HG02885 (cell line): ENCODE measurements at regions not wholly inside any gene's neighbourhood (a gene's known extent, or its start where the extent isn't known, plus 50 kb on each side); places are given as distances from the start of the nearest gene placed in this dataset.

Source experiments
- ATAC-seq: cut with Tn5 transposase; IDR thresholded peaks from one replicate; pipeline ENCODE4 v1.9.1; 2021; ENCODE audit warnings: mild to moderate bottlenecking; ENCODE audit not compliant: unreplicated experiment, poor library complexity

DNA sequence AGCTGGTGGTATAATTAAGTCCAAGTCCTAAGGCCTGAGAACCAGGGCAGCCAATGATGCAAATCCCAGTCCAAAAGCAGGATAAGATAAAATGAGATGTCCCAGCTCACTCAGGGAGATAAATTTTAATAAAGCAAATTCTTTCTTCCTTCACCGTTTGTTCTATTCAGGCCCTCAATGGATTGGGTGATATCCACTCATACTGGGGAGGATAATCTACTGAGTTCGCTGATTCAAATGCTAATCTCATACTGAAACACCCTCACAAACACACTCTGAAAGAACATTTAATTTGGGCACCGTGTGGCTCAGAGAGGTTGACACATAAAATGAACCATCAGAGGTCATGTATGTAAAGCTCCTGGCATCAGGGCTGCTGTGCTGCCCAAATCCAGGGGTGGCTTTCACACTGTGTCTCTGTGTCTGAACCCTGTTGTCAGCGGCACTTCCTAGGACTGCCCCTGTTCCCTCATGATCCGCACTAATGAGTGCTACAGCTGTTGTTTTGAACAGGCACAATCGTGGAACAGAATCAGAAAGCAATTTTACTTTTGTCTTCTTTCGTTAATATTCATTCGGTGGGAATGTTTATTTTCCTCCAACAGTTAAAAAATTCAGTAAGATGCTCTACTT, 428.5 kb upstream of the FBXO33 start:
- no peak for ATAC-seq

DNA sequence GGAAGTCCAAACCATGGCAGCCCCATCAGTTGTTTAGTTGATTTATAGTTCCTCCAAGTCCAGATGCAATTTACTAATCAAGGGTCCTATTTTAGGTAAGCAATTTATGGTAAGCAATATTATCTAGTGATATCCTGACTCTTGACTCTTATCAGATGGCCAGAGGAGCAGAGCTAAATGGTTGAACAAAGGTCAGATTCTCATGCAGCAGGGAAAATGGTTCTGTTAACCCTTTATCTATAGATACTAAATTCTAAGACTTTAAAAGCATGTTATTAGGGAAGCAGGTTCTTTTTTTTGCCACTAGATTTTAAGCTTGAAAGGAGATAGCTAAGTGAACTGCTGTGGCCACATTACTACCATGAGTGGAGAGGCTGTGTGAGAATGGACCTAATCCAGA, 427.1 kb upstream of the FBXO33 start:
- no peak for ATAC-seq

DNA sequence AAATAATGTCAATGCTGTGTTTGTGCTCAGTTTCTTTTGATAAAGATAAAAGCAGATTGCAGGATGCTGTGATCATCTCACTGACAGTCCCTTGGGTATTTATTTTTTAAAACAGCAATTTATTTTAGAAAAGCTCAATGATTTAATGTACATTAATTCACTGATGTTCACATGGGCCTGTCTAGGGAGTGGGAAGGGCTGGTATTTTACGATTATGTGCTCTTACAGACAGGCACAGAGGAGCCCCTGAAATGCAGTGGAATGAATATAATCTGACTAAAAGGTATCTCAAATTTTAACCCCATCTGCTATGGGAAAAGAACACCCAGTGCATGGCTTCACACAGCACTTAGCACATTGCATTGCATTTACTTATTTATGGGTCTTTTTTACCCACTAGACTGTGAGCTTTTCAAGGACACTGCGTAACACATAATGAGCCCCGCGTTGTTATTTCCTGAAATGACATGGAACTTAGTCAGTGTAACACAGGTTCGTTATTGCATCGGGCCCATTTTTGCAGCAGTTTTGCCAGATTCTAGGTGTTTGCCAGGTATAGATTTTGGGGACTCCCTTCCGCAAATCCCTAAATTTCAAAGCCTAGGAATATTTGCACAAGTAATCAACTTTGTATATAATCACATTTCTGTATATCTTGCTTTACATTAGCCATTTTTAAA, 425.3 kb upstream of the FBXO33 start:
- no peak for ATAC-seq

GRCh38 chr14:39853441-39853840, 421.2 kb upstream of the FBXO33 start:
- ATAC-seq: no peak

DNA sequence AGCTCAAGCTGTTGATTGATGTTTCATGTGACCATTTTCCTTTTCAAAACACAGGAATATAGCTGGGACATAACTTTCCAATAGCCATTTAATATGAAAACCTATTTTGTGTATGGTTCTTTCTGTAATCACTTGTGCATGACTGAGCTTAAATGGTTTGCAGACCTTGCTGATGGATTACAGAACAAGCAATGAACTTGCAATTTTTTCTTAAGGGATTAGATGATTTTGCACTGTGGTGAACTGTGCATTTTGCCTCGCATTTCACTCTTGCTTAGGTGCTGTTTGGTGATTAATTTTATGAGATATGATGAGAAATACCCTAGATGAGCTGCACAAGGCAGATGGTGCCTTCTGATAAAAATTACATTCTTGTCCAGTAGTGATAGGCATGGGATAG, 419.0 kb upstream of the FBXO33 start:
- no peak for ATAC-seq

DNA sequence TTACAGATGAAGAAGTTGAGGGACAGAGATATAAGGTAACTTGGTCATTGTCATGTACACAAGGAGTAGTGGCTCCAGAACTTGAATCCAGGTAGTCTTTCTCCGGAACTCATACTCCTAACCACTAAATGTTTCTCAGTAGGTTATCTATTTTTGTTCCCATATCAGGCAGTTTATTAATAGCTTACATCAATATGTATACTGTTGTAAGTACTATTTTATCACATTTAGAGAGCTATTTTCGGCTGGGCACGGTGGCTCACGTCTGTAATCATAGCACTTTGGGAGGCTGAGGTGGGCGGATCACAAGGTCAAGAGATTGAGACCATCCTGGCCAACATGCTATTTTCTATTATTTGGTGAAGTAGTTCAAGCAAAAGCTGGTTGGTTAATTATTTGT, 415.6 kb upstream of the FBXO33 start:
- no peak for ATAC-seq

- ATAC-seq: no peak
Measured at GRCh38 chr14:39847194-39847593, 415.0 kb upstream of the FBXO33 start.

DNA sequence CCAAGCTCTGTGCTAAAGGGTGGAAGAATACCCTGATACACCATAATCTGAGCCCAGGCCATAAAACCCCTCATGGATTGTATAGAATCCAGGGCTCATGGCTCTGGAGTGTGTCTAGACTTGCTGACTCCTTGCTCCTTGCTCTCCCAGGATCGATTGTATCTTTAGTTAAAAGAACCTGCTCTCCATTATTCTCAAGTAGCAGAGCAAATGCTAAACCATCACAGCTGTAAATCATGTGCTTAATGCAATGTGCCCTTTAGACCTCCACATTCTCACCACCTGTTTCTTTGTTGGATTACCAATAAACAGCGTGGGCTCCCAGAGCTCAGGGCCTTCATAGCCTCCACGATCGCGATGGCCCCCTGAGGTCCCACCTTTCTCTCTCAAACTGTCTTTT, 411.6 kb upstream of the FBXO33 start:
- ATAC-seq: no peak

GRCh38 chr14:39841088-39841487, 408.9 kb upstream of the FBXO33 start:
- ATAC-seq: no peak

- ATAC-seq: peak; percentile 88
Measured at GRCh38 chr14:39827901-39828655, 395.8 kb upstream of the FBXO33 start.

DNA sequence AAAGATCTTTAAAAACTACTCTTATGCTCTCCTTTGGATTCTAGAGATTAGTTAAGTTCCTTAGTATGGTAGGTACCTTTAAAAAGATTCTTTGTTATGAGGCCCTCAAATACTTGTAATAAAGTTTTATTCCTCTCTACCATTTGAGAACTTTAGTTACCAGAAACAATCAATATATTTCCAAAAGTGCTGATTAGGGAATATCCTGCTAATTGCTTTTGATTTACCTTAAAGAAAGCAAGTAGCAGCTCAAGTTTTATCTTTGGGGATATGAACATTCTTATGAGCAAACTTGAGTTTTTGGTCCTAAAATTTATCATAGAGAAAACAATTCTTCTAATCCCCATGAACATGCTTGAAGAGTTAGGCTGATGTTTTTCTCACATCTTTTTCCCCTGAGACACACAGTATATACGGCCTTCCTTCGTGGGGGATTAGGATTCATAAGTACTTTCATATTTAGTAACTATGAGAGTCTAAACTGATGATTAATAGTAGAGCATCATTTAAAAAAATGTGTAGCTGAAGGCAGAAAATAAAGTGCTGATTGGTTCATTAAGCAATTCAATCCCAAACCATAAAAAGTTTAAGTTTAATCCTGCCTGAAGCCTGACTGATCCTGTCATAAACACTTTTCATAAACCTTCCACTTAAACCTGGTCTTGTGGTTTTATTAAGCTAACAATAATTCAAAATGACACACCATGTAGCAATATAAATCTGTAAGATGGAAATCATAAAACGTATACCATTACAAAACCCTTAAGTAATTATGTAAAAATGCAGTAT, 380.5 kb upstream of the FBXO33 start:
- ATAC-seq: no peak

- no peak for ATAC-seq
Measured at GRCh38 chr14:39807271-39807670, 375.0 kb upstream of the FBXO33 start.

GRCh38 chr14:39784461-39784860, 352.2 kb upstream of the FBXO33 start:
- no peak for ATAC-seq

- ATAC-seq: no peak
Measured at GRCh38 chr14:39781466-39781865, 349.2 kb upstream of the FBXO33 start.

GRCh38 chr14:39773387-39774126, 341.3 kb upstream of the FBXO33 start:
- no peak for ATAC-seq

GRCh38 chr14:39772627-39773026, 340.4 kb upstream of the FBXO33 start:
- no peak for ATAC-seq

DNA sequence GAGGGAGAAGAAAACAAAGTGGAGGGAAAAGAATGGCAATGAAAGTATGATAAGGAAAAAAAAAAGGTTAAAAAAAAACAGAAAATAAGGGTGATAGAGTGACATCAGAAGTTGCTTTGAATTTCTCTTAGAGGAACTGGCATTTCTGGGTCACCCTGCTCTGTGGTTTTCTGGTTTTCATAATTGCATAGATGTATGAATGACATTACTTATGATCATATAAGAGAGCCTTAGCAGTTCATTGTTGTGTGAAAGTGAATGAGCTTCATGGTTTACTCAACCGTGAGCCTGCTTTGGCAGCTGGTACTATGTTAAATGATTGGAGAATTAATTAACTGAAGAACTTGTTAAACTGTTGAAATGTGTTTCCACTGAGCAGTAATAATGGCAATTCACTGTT, 336.4 kb upstream of the FBXO33 start:
- no peak for ATAC-seq

DNA sequence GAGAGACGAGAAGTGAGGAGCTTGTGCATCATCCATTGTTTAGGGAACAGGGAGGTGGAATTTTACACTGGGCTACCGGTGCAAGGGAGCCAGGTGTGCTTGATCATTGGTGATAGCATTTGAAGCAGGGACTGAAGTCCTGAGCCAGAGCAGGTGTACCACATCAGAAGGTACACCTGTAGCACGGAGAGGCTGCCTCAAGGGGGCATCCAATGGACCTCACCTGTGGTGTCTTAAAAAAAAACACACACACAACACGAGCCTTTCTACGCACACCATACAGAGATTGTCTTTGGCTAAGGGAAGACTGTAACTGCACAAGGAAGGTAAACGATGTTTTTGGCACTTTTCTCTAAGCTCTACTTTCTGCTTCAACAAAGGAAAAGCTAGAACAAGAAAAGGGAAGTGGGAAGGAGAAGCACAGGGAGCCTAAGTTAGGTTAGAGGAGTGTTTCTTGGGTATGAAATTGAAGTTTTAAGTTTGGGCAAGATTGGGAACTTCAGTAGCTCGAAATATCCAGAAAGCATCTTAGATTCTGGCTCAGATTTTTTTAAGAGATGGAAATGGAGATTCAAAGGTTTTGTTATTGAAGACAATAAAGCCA, 334.3 kb upstream of the FBXO33 start:
- ATAC-seq: no peak

GRCh38 chr14:39765676-39766075, 333.4 kb upstream of the FBXO33 start:
- ATAC-seq: no peak

DNA sequence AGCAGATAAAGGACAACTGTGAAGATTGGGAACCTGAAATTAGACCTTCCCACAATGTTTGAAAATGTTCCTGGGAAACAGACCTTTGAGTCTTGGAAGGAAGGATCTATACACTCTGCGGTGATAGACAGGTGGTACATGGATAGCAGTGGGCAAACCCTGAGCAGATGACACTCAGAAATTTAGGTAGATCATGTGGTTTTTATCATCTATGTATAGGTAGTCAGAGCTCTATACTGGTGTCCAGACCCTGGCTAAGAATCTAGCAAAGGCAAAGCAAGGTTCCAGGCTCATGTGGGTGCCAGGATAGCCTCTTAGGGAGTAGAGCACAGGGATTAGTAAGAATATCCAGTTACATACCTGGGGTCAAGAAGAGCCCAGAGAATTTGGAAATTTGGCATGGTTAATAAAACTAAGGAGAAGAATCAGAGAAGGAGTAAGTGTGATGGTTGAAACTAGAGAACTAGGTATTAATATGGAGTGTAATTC, 331.2 kb upstream of the FBXO33 start:
- no peak for ATAC-seq
